Stomach (tissue), 4 donors: ENCODE measurements at regions not wholly inside any gene's neighbourhood (a gene's known extent, or its start where the extent isn't known, plus 50 kb on each side); places are given as distances from the start of the nearest gene placed in this dataset.

Source experiments
- EP300 ChIP-seq: sonication (generic); formaldehyde crosslinking; IDR thresholded peaks from one replicate; pipeline ENCODE4 v1.6.1; 2017; ENCODE audit warnings: antibody characterized with exemption
- TF ChIP-seq, protein P1 (sequence below), 7 experiments: fragments of 450-650 bp in 4 of 7; fragments of 200-600 bp in 3 of 7; sonication (generic) in 3 of 7; IDR thresholded peaks; one replicate each; pipeline ENCODE4 v1.5.1; 2016 to 2019; ENCODE audit warnings: antibody characterized with exemption in 7 of 7, control low read depth in 2 of 7, mild to moderate bottlenecking in 1 of 7

- TF ChIP-seq, protein P1, sequence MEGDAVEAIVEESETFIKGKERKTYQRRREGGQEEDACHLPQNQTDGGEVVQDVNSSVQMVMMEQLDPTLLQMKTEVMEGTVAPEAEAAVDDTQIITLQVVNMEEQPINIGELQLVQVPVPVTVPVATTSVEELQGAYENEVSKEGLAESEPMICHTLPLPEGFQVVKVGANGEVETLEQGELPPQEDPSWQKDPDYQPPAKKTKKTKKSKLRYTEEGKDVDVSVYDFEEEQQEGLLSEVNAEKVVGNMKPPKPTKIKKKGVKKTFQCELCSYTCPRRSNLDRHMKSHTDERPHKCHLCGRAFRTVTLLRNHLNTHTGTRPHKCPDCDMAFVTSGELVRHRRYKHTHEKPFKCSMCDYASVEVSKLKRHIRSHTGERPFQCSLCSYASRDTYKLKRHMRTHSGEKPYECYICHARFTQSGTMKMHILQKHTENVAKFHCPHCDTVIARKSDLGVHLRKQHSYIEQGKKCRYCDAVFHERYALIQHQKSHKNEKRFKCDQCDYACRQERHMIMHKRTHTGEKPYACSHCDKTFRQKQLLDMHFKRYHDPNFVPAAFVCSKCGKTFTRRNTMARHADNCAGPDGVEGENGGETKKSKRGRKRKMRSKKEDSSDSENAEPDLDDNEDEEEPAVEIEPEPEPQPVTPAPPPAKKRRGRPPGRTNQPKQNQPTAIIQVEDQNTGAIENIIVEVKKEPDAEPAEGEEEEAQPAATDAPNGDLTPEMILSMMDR (IDR thresholded peaks at IDR 0.05), result no peak
- no peak for TF ChIP-seq EP300
Measured at GRCh38 chr7:3229904-3230470, 71.1 kb upstream of the SDK1 start.
